K562 (cell line): ENCODE measurements at regions not wholly inside any gene's neighbourhood (a gene's known extent, or its start where the extent isn't known, plus 50 kb on each side); places are given as distances from the start of the nearest gene placed in this dataset.

ENCODE experiments used
- BDP1 ChIP-seq: IDR thresholded peaks from 3 replicates; pipeline ENCODE4 v1.6.1; 2011; ENCODE audit not compliant: insufficient read length, insufficient read depth
- CCAR2 ChIP-seq: fragments of 200-400 bp; formaldehyde crosslinking; IDR thresholded peaks from 2 replicates; pipeline ENCODE4 v1.6.1; 2017; ENCODE audit warnings: mild to moderate bottlenecking, low read depth, low read length
- CTCF ChIP-seq, 3 experiments: IDR thresholded peaks in 2 of 3; conservative IDR thresholded peaks in 1 of 3; 2 replicates each; pipeline ENCODE4 v1.5.1; 2011 to 2012; ENCODE audit warnings: low read length in 3 of 3, mild to moderate bottlenecking in 3 of 3, control low read depth in 2 of 3, improper control_type of control experiment in 1 of 3, inconsistent platforms in 1 of 3, low read depth in 1 of 3, mixed read lengths in 1 of 3, moderate library complexity in 1 of 3; ENCODE audit not compliant: insufficient read depth in 2 of 3
- MAFK ChIP-seq: IDR thresholded peaks from 2 replicates; pipeline ENCODE4 v1.6.1; 2011; ENCODE audit warnings: low read length, improper control_type of control experiment
- SIN3A ChIP-seq, 2 experiments: fragments of 150-350 bp in 1 of 2; IDR thresholded peaks; 2 replicates each; pipeline ENCODE4 v1.6.1; 2011 to 2016; ENCODE audit warnings: borderline replicate concordance in 2 of 2, low read depth in 2 of 2, low read length in 2 of 2, mild to moderate bottlenecking in 2 of 2, moderate library complexity in 2 of 2; ENCODE audit not compliant: control insufficient read depth in 1 of 2
- SUPT5H ChIP-seq: fragments of 450-650 bp; IDR thresholded peaks from 2 replicates; pipeline ENCODE4 v1.6.1; 2016
- ZKSCAN8 ChIP-seq: fragments of 200-800 bp; sonication (Bioruptor generic); IDR thresholded peaks from 2 replicates; pipeline ENCODE4 v1.6.1; 2016; ENCODE audit warnings: missing genetic modification characterization, missing compliant biosample characterization
- ZNF217 ChIP-seq: sonication (generic); formaldehyde crosslinking; IDR thresholded peaks from 2 replicates; pipeline ENCODE4 v1.8.0; 2022; ENCODE audit warnings: mild to moderate bottlenecking, missing genetic modification reagents
- ZNF23 ChIP-seq: fragments of 250-450 bp; sonication (Bioruptor Pico); IDR thresholded peaks from 2 replicates; pipeline ENCODE4 v1.4.0; 2020; ENCODE audit warnings: mild to moderate bottlenecking
- ZNF263 ChIP-seq: sonication (generic); formaldehyde crosslinking; IDR thresholded peaks from 2 replicates; pipeline ENCODE4 v1.8.0; 2022; ENCODE audit warnings: mild to moderate bottlenecking, missing genetic modification reagents, borderline replicate concordance
- ZNF324 ChIP-seq: fragments of 250-450 bp; sonication (Bioruptor Pico); IDR thresholded peaks from 2 replicates; pipeline ENCODE4 v1.4.0; 2020; ENCODE audit warnings: mild to moderate bottlenecking
- TF ChIP-seq, protein P1 (sequence below): fragments of 450-650 bp; formaldehyde crosslinking; IDR thresholded peaks from 2 replicates; pipeline ENCODE4 v1.4.0; 2020; ENCODE audit warnings: mild to moderate bottlenecking, mixed read lengths

GRCh38 chr1:209328196-209328595, 255.3 kb upstream of the CAMK1G start:
- TF ChIP-seq MAFK: no peak
- TF ChIP-seq CTCF (IDR thresholded peaks at IDR 0.05 in 2 of 3, conservative IDR thresholded peaks at IDR 0.05 in 1 of 3; ENCODE audit: insufficient read depth in 2 of 3, low read depth in 1 of 3, low read length in 3 of 3): no peak
- no peak for TF ChIP-seq ZKSCAN8
- TF ChIP-seq SUPT5H: no peak
- TF ChIP-seq BDP1: no peak
- no peak for TF ChIP-seq ZNF324
- no peak for TF ChIP-seq ZNF217 (CRISPR knock-in tag)
- no peak for TF ChIP-seq SIN3A (IDR thresholded peaks at IDR 0.05; ENCODE audit: borderline replicate concordance in 2 of 2, control insufficient read depth in 1 of 2, low read depth in 2 of 2, low read length in 2 of 2)
- no peak for TF ChIP-seq ZNF263
- no peak for TF ChIP-seq ZNF23 (CRISPR knock-in tag)
- TF ChIP-seq, protein P1, sequence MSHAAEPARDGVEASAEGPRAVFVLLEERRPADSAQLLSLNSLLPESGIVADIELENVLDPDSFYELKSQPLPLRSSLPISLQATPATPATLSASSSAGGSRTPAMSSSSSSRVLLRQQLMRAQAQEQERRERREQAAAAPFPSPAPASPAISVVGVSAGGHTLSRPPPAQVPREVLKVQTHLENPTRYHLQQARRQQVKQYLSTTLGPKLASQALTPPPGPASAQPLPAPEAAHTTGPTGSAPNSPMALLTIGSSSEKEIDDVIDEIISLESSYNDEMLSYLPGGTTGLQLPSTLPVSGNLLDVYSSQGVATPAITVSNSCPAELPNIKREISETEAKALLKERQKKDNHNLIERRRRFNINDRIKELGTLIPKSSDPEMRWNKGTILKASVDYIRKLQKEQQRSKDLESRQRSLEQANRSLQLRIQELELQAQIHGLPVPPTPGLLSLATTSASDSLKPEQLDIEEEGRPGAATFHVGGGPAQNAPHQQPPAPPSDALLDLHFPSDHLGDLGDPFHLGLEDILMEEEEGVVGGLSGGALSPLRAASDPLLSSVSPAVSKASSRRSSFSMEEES (CRISPR knock-in tag): no peak
- no peak for TF ChIP-seq CCAR2
